MCF 10A (cell line): ENCODE measurements at regions not wholly inside any gene's neighbourhood (a gene's known extent, or its start where the extent isn't known, plus 50 kb on each side); places are given as distances from the start of the nearest gene placed in this dataset.

Source experiments
- BruUV-seq: library from RNA; stranded (reverse); fragments of 400-500 nt; replicated peaks from 2 replicates; lab custom pipeline; 2021; lab: Mats Ljungman, UMichigan
- CTCF ChIA-PET: fragments of 300-600 bp; sonication (Branson Sonifier 250); formaldehyde crosslinking; extraction: SDS; loops from one replicate; lab custom pipeline; 2021; ENCODE audit warnings: antibody characterized with exemption, inconsistent platforms; lab: Yijun Ruan, JAX
- POLR2A ChIA-PET: fragments of 300-600, 350-650 bp; sonication (Branson Sonifier 250); formaldehyde crosslinking; extraction: SDS; loops from one replicate; lab custom pipeline; 2020; ENCODE audit warnings: antibody characterized with exemption, inconsistent platforms; lab: Yijun Ruan, JAX
- DNase-seq: peaks from one replicate; pipeline ENCODE4 v3.0.0-alpha.2; 2018; ENCODE audit not compliant: unreplicated experiment
- H3K27ac Mint-ChIP-seq: one replicate; pipeline ENCODE4 v1.8.0; 2022; ENCODE audit warnings: mild to moderate bottlenecking, low read depth, mixed read lengths; ENCODE audit not compliant: unreplicated experiment
- H3K27me3 Mint-ChIP-seq: one replicate; pipeline ENCODE4 v1.8.0; 2022; ENCODE audit warnings: mixed read lengths; ENCODE audit not compliant: insufficient read depth, unreplicated experiment
- H3K36me3 Mint-ChIP-seq: one replicate; pipeline ENCODE4 v1.8.0; 2022; ENCODE audit warnings: mild to moderate bottlenecking, moderate library complexity, mixed read lengths; ENCODE audit not compliant: insufficient read depth, unreplicated experiment
- H3K4me1 Mint-ChIP-seq: one replicate; pipeline ENCODE4 v1.8.0; 2022; ENCODE audit warnings: mixed read lengths; ENCODE audit not compliant: insufficient read depth, unreplicated experiment
- H3K4me3 Mint-ChIP-seq: one replicate; pipeline ENCODE4 v1.8.0; 2022; ENCODE audit warnings: mild to moderate bottlenecking, moderate library complexity, mixed read lengths; ENCODE audit not compliant: unreplicated experiment
- H3K9me3 Mint-ChIP-seq: one replicate; pipeline ENCODE4 v1.8.0; 2022; ENCODE audit warnings: mixed read lengths; ENCODE audit not compliant: unreplicated experiment
- CTCF ChIP-seq: fragments of 200-600 bp; IDR thresholded peaks from one replicate; pipeline ENCODE4 v1.8.0; 2022; ENCODE audit warnings: antibody characterized with exemption, mild to moderate bottlenecking; ENCODE audit not compliant: unreplicated experiment
- intact Hi-C: fragments of 100-400 bp; cut with micrococcal nuclease; formaldehyde crosslinking; loops from 2 replicates; pipeline ENCODE4 v1.14.1; 2022

- H3K27me3 Mint-ChIP-seq, result no peaks in the 10 kb centered on the region
- POLR2A ChIA-PET, result no interaction called here
- intact Hi-C loops, result no loop called here
- H3K27ac Mint-ChIP-seq, result no peak overlapping the region
- H3K36me3 Mint-ChIP-seq, result no peaks in the 10 kb centered on the region
- CTCF ChIA-PET, result interaction anchor here (0.6 kb wide), 1 partner anchor 433 kb away, joined by 3 read pairs; no protein-coding TSS in a partner anchor
- DNase-seq, result peak; percentile 2
- peaks cover 18% of the 10 kb centered on the region for H3K4me1 Mint-ChIP-seq
- H3K4me3 Mint-ChIP-seq, result no peak overlapping the region
- BruUV-seq, result no TSS peak
- no peak for TF ChIP-seq CTCF
- no peaks in the 10 kb centered on the region for H3K9me3 Mint-ChIP-seq
Observed at GRCh38 chr13:47211106-47211505, 314.3 kb upstream of the HTR2A start.

GRCh38 chr13:47206111-47206510 is 309.3 kb upstream of the HTR2A start:
- Mint-ChIP-seq H3K9me3 (peaks cover 9% of the 10 kb centered on the region), H3K36me3 (no peaks in the 10 kb centered on the region), H3K4me1 (peaks cover 5% of the 10 kb centered on the region), H3K4me3 (no peak overlapping the region), H3K27ac (no peak overlapping the region), H3K27me3 (no peaks in the 10 kb centered on the region)
- no peak for TF ChIP-seq CTCF
- CTCF ChIA-PET, result no interaction called here
- intact Hi-C loops, result no loop called here
- DNase-seq, result no peak
- no TSS peak for BruUV-seq
- POLR2A ChIA-PET, result interaction anchor here (0.6 to 1.0 kb wide), 2 partner anchors 9 to 10 kb away, joined by 3 read pairs; no protein-coding TSS in a partner anchor

DNA sequence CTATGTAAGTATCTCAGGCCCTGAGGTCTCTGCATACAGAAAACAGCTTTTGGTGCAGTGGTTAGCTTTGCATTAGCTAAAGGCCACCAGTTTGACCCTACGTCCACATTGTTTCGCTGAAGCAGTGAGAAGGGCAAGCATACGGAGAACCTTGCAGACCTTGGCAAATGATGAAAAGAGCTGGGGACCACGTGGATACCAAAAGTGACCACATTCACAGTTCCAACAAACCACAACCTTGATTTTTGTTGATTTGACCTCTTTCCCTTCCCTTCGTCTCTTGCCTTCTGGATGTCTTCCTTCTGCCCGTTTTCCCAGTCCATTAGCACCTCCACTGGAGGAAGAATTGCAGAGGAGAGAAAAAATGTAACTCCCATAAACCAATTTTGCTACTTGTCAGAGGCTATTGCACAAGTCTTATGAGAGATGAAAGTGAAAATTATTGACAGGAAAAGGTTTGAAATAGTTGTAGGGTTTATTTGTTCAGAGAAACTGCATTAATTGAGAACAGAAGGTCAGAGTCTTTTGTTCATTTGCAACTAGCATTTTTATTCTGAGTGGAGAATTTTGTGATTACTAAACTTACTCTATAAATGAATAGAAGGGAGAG is 293.9 kb upstream of the HTR2A start:
- Mint-ChIP-seq H3K4me1 (peaks cover 7% of the 10 kb centered on the region), H3K4me3 (no peak overlapping the region), H3K27me3 (no peaks in the 10 kb centered on the region), H3K36me3 (no peaks in the 10 kb centered on the region), H3K9me3 (no peaks in the 10 kb centered on the region), H3K27ac (no peak overlapping the region)
- no peak for DNase-seq
- no peak for TF ChIP-seq CTCF
- POLR2A ChIA-PET, result interaction anchor here (0.8 kb wide), 1 partner anchor 170 kb away, joined by 3 read pairs; no protein-coding TSS in a partner anchor
- CTCF ChIA-PET, result interaction anchor here (0.5 to 0.8 kb wide), 2 partner anchors 44 to 657 kb away, joined by 3 read pairs; no protein-coding TSS in a partner anchor
- intact Hi-C loops, result no loop called here
- no TSS peak for BruUV-seq

DNA sequence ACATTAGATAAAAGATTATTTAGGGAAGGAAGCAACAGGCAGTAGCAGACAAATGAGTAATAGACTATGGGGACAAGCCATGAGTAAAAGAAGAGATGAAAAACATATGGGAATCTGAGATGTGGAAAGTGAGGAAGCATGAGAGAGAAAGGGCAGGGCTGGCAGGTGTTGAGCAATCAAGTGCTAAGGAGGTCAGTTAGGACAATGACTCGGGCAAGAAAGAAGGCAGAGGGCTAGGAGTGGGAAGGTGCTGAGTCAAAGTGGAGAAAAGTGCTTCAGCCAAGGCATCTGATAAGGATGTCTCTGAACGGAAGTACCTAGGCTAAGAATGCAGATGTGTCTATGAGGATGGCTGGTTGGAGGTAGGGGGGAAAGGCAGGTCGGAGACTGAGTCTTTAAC is 291.9 kb upstream of the HTR2A start:
- no peak for TF ChIP-seq CTCF
- no peaks in the 10 kb centered on the region for H3K36me3 Mint-ChIP-seq
- H3K27ac Mint-ChIP-seq, result no peak overlapping the region
- H3K4me3 Mint-ChIP-seq, result no peak overlapping the region
- no TSS peak for BruUV-seq
- no peaks in the 10 kb centered on the region for H3K9me3 Mint-ChIP-seq
- H3K27me3 Mint-ChIP-seq, result no peaks in the 10 kb centered on the region
- intact Hi-C loops, result no loop called here
- POLR2A ChIA-PET, result no interaction called here
- CTCF ChIA-PET, result no interaction called here
- DNase-seq, result peak; percentile 67
- H3K4me1 Mint-ChIP-seq, result peaks cover 7% of the 10 kb centered on the region
